ENCODE measurements at regions not wholly inside any gene's neighbourhood (a gene's known extent, or its start where the extent isn't known, plus 50 kb on each side); places are given as distances from the start of the nearest gene placed in this dataset.

GRCh38 chr17:77636835-77637817 lies 321.4 kb upstream of the TNRC6C start:
- FAIRE-seq = no peak
- no peaks in the 10 kb centered on the region for H3K79me1 ChIP-seq (ENCODE audit: low read depth, low read length)
- CTCF ChIA-PET (ENCODE audit: partially characterized antibody) = interaction anchor here (0.7 to 1.3 kb wide), 4 partner anchors 8 to 107 kb away, joined by 3 to 4 read pairs (median 3); no protein-coding TSS in a partner anchor
- H2BK15ac ChIP-seq (ENCODE audit: low read length) = 0 out of 2 replicates have a peak overlapping the region, but pooled peaks have one; percentile 88
- no peak overlapping the region for H3K56ac ChIP-seq (replicated peaks; ENCODE audit: insufficient read length, low read depth, low read length)
- H3K18ac ChIP-seq (ENCODE audit: extremely low read depth, low read length) = no peak overlapping the region; the same call in none of the 2 replicates
- no peak overlapping the region for H4K5ac ChIP-seq (ENCODE audit: insufficient read length, low read depth, low read length)
- H3K27ac ChIP-seq (ENCODE audit: low read depth, low read length) = no peak overlapping the region
- no peaks in the 10 kb centered on the region for H3K79me2 ChIP-seq (ENCODE audit: control insufficient read depth in 1 of 2, insufficient read depth in 2 of 2, low read length in 2 of 2)
- peaks cover 0 to 2% (median 0%) of the 10 kb centered on the region in 4 experiments; a peak in 3 of 7 replicates for H3K27me3 ChIP-seq (replicated peaks in 1 of 4; ENCODE audit: control insufficient read depth in 3 of 4, extremely low read depth in 1 of 4, insufficient read depth in 3 of 4, low read length in 3 of 4)
- TF ChIP-seq RXRA (IDR thresholded peaks at IDR 0.05; ENCODE audit: insufficient read depth, low read depth, low read length) = no peak
- TF ChIP-seq BACH1 (IDR thresholded peaks at IDR 0.05; ENCODE audit: low read length) = no peak
- TF ChIP-seq EZH2 (IDR thresholded peaks at IDR 0.05; ENCODE audit: low read depth, low read length, severe bottlenecking) = no peak
- TF ChIP-seq TCF12 (IDR thresholded peaks at IDR 0.05; ENCODE audit: low read depth, low read length) = no peak
- TF ChIP-seq HDAC2 (IDR thresholded peaks at IDR 0.05; ENCODE audit: borderline replicate concordance in 1 of 2, low read depth in 2 of 2, low read length in 2 of 2) = no peak
- no peak for TF ChIP-seq E2F6 (IDR thresholded peaks at IDR 0.05)
- no peak for TF ChIP-seq TAF7 (optimal IDR thresholded peaks at IDR 0.05; ENCODE audit: borderline replicate concordance, low read depth, low read length)
- TF ChIP-seq SP2 (IDR thresholded peaks at IDR 0.05; ENCODE audit: low read length) = no peak
- no peak for TF ChIP-seq CEBPB (IDR thresholded peaks at IDR 0.05; ENCODE audit: low read depth, low read length)
- TF ChIP-seq SRF (IDR thresholded peaks at IDR 0.05; ENCODE audit: low read depth, low read length) = no peak
- no peak overlapping the region for H2AK5ac ChIP-seq (ENCODE audit: low read depth, low read length)
- no peak overlapping the region for H4K91ac ChIP-seq (replicated peaks; ENCODE audit: insufficient read length, low read length)
- DNase-seq (ENCODE audit: low read depth in 1 of 2, low spot score in 2 of 2) = no peak
- no peaks in the 10 kb centered on the region for H3K23me2 ChIP-seq (ENCODE audit: low read depth, low read length)
- H4K20me1 ChIP-seq (replicated peaks in 1 of 2; ENCODE audit: control insufficient read depth in 1 of 2, insufficient read depth in 2 of 2, low read length in 2 of 2) = no peaks in the 10 kb centered on the region
- H3K4ac ChIP-seq (replicated peaks; ENCODE audit: insufficient read length, low read depth, low read length) = no peak overlapping the region
- H3K23ac ChIP-seq (ENCODE audit: insufficient read length) = no peak overlapping the region
- H2AFZ ChIP-seq (ENCODE audit: low read length) = no peak overlapping the region
- H3K4me1 ChIP-seq (replicated peaks in 1 of 4; ENCODE audit: control insufficient read depth in 3 of 4, insufficient read depth in 4 of 4, low read length in 3 of 4) = peaks cover 0 to 8% (median 2%) of the 10 kb centered on the region in 4 experiments; a peak in 5 of 7 replicates
- H3K9ac ChIP-seq (replicated peaks in 1 of 4; ENCODE audit: extremely low read depth in 1 of 4, low read depth in 3 of 4, low read length in 3 of 4) = no peak overlapping the region
- no peak overlapping the region for H2BK5ac ChIP-seq (ENCODE audit: low read depth, low read length)
- H4K8ac ChIP-seq (ENCODE audit: extremely low read depth, insufficient read depth, low read length) = no peak overlapping the region
- no peak overlapping the region for H2BK20ac ChIP-seq (ENCODE audit: low read length)
- H2BK120ac ChIP-seq (replicated peaks; ENCODE audit: low read depth, low read length) = no peak overlapping the region
- H3K4me2 ChIP-seq (ENCODE audit: insufficient read depth in 1 of 2, low read depth in 2 of 2, low read length in 2 of 2) = no peak overlapping the region; a peak in 1 of 4 replicates
- H3K4me3 ChIP-seq (ENCODE audit: extremely low read depth in 1 of 4, insufficient read depth in 2 of 4, low read depth in 3 of 4, low read length in 4 of 4) = no peak overlapping the region
- H2BK12ac ChIP-seq (ENCODE audit: low read depth, low read length) = no peak overlapping the region
- 91% methylated on average over 17 of the region's 19 CpGs; no CpG with 5 or more reads in 1 of the 2 experiments for WGBS, 2 experiments (ENCODE audit: extremely low coverage in 1 of 2, insufficient coverage in 1 of 2, insufficient read length in 1 of 2, insufficient replicate concordance in 2 of 2, low coverage in 1 of 2, low lambda C conversion rate in 2 of 2, missing lambda C conversion rate in 1 of 2)
- POLR2A ChIA-PET (ENCODE audit: partially characterized antibody) = interaction anchor here (1.1 kb wide), 1 partner anchor 321 kb away, joined by 3 read pairs; the partner anchor contains the start of gene TNRC6C
- H3K9me3 ChIP-seq (ENCODE audit: insufficient read depth in 2 of 2, low read depth in 1 of 2, low read length in 1 of 2) = no peaks in the 10 kb centered on the region
- H3K14ac ChIP-seq (ENCODE audit: insufficient read length) = no peak overlapping the region
- no peaks in the 10 kb centered on the region for H3K36me3 ChIP-seq (ENCODE audit: control insufficient read depth in 2 of 4, insufficient read depth in 4 of 4, low read length in 3 of 4)
